PC-9 (cell line): ENCODE measurements at regions not wholly inside any gene's neighbourhood (a gene's known extent, or its start where the extent isn't known, plus 50 kb on each side); places are given as distances from the start of the nearest gene placed in this dataset.

Experiments used
- BruUV-seq: library from RNA; stranded (reverse); fragments of 400-500 nt; replicated peaks from 2 replicates; lab custom pipeline; 2021; lab: Mats Ljungman, UMichigan
- CTCF ChIA-PET: fragments of 300-600 bp; sonication (Branson Sonifier 250); formaldehyde crosslinking; loops from one replicate; lab custom pipeline; 2022; ENCODE audit warnings: antibody characterized with exemption; lab: Charles Lee
- POLR2A ChIA-PET: fragments of 300-600 bp; sonication (Branson Sonifier 250); formaldehyde crosslinking; loops from one replicate; lab custom pipeline; 2022; ENCODE audit warnings: antibody characterized with exemption; ENCODE audit not compliant: unreplicated experiment; lab: Charles Lee
- DNase-seq, 2 experiments: peaks; one replicate each; pipeline versions ENCODE4 v3.0.0 to v3.0.0-alpha.2; 2015 to 2022; ENCODE audit warnings: mixed read lengths in 1 of 2
- H2AFZ ChIP-seq: fragments of 200-600 bp; sonication (generic); 2 replicates; pipeline ENCODE4 v1.8.1; 2017; ENCODE audit warnings: antibody characterized with exemption
- H3F3A ChIP-seq: fragments of 200-600 bp; sonication (generic); 2 replicates; pipeline ENCODE4 v1.8.1; 2017; ENCODE audit warnings: antibody characterized with exemption, mild to moderate bottlenecking, low read depth; ENCODE audit not compliant: insufficient read depth
- H3K27ac ChIP-seq: fragments of 200-600 bp; sonication (generic); 2 replicates; pipeline ENCODE4 v1.6.1; 2016; ENCODE audit warnings: mixed run types
- H3K27me3 ChIP-seq: fragments of 200-600 bp; sonication (generic); 2 replicates; pipeline ENCODE4 v1.6.1; 2016; ENCODE audit warnings: low read depth, mixed run types; ENCODE audit not compliant: insufficient read depth
- H3K36me3 ChIP-seq: fragments of 200-600 bp; sonication (generic); 2 replicates; pipeline ENCODE4 v1.6.1; 2016; ENCODE audit warnings: low read depth, mixed run types
- H3K4me1 ChIP-seq: fragments of 200-600 bp; sonication (generic); replicated peaks from 2 replicates; pipeline ENCODE4 v1.6.1; 2016; ENCODE audit warnings: mixed run types; ENCODE audit not compliant: insufficient read depth
- H3K4me2 ChIP-seq: fragments of 200-600 bp; sonication (generic); 2 replicates; pipeline ENCODE4 v1.6.1; 2017; ENCODE audit warnings: mixed run types
- H3K4me3 ChIP-seq: fragments of 200-600 bp; sonication (generic); 2 replicates; pipeline ENCODE4 v1.6.1; 2016; ENCODE audit warnings: mixed run types
- H3K79me2 ChIP-seq: fragments of 200-600 bp; sonication (generic); 2 replicates; pipeline ENCODE4 v1.6.1; 2017; ENCODE audit warnings: low read depth, mixed run types
- H3K9me2 ChIP-seq: fragments of 200-600 bp; sonication (generic); 2 replicates; pipeline ENCODE4 v1.8.1; 2017; ENCODE audit warnings: mild to moderate bottlenecking; ENCODE audit not compliant: insufficient read depth
- H3K9me3 ChIP-seq: fragments of 200-600 bp; sonication (generic); 2 replicates; pipeline ENCODE4 v1.8.1; 2016; ENCODE audit warnings: low read depth; ENCODE audit not compliant: insufficient read depth
- H4K20me1 ChIP-seq: fragments of 200-600 bp; sonication (generic); 2 replicates; pipeline ENCODE4 v1.8.1; 2017; ENCODE audit not compliant: insufficient read depth
- EZH2 ChIP-seq: fragments of 200-600 bp; sonication (generic); IDR thresholded peaks from 2 replicates; pipeline ENCODE4 v1.8.0; 2017; ENCODE audit warnings: antibody characterized with exemption, low read depth
- intact Hi-C: fragments of 100-400 bp; cut with micrococcal nuclease; formaldehyde crosslinking; loops from one replicate; pipeline ENCODE4 v1.10.0; 2022; ENCODE audit not compliant: unreplicated experiment
- TF ChIP-seq, protein P1 (sequence below): fragments of 200-600 bp; sonication (generic); conservative IDR thresholded peaks from 2 replicates; pipeline ENCODE4 v1.6.1; 2017; ENCODE audit warnings: mixed run types, antibody characterized with exemption, mild to moderate bottlenecking, moderate library complexity

DNA sequence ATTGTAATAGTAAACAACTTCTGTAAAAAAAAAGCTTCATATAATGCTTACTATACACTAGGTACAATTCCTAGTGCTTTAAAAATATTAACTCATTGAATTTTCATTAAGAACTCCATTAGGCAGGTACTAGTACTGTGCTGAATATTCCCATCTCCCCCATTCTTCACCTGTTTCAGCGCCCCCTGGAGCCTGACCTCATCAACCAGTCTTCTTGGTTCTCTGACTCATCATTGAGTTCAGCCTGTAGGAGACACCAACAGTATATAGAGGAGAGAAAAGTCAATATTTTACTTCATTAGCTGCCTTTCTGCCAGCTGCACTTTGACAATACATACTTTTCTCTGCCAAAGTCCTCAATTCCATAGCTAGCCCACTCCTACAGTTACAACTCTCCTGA lies 1009.9 kb upstream of the KLHL29 start:
- POLR2A ChIA-PET = no interaction called here
- Histone ChIP-seq H3K27me3 (peaks cover 14% of the 10 kb centered on the region), H3K79me2 (no peaks in the 10 kb centered on the region), H3K9me2 (no peaks in the 10 kb centered on the region), H4K20me1 (no peaks in the 10 kb centered on the region), H3K4me2 (no peak overlapping the region), H3K4me1 (no peaks in the 10 kb centered on the region), H3F3A (no peaks in the 10 kb centered on the region), H3K4me3 (no peak overlapping the region), H3K27ac (no peak overlapping the region), H2AFZ (no peak overlapping the region), H3K9me3 (no peaks in the 10 kb centered on the region), H3K36me3 (no peaks in the 10 kb centered on the region)
- intact Hi-C loops = no loop called here
- CTCF ChIA-PET = no interaction called here
- no peak for TF ChIP-seq EZH2
- TF ChIP-seq, protein P1, sequence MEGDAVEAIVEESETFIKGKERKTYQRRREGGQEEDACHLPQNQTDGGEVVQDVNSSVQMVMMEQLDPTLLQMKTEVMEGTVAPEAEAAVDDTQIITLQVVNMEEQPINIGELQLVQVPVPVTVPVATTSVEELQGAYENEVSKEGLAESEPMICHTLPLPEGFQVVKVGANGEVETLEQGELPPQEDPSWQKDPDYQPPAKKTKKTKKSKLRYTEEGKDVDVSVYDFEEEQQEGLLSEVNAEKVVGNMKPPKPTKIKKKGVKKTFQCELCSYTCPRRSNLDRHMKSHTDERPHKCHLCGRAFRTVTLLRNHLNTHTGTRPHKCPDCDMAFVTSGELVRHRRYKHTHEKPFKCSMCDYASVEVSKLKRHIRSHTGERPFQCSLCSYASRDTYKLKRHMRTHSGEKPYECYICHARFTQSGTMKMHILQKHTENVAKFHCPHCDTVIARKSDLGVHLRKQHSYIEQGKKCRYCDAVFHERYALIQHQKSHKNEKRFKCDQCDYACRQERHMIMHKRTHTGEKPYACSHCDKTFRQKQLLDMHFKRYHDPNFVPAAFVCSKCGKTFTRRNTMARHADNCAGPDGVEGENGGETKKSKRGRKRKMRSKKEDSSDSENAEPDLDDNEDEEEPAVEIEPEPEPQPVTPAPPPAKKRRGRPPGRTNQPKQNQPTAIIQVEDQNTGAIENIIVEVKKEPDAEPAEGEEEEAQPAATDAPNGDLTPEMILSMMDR = no peak; the same call in 1 of the 2 replicates
- no peak for DNase-seq
- BruUV-seq = no TSS peak

- Histone ChIP-seq H3K27me3 (peaks cover 31% of the 10 kb centered on the region), H3K4me2 (no peak overlapping the region), H3K79me2 (no peaks in the 10 kb centered on the region), H3K27ac (no peak overlapping the region), H4K20me1 (no peaks in the 10 kb centered on the region), H3K9me2 (no peaks in the 10 kb centered on the region), H2AFZ (no peak overlapping the region), H3K9me3 (no peaks in the 10 kb centered on the region), H3K36me3 (no peaks in the 10 kb centered on the region), H3F3A (no peaks in the 10 kb centered on the region), H3K4me1 (no peaks in the 10 kb centered on the region), H3K4me3 (no peak overlapping the region)
- no peak for DNase-seq
- TF ChIP-seq, protein P1 = no peak
- no peak for TF ChIP-seq EZH2
- intact Hi-C loops = no loop called here
- POLR2A ChIA-PET = no interaction called here
- CTCF ChIA-PET = no interaction called here
- no TSS peak for BruUV-seq
Observed at GRCh38 chr2:22377268-22377667, 1007.7 kb upstream of the KLHL29 start.

- H4K20me1 ChIP-seq = no peaks in the 10 kb centered on the region
- H3K4me2 ChIP-seq = no peak overlapping the region
- H3K9me2 ChIP-seq = no peaks in the 10 kb centered on the region
- no peak for TF ChIP-seq EZH2
- TF ChIP-seq, protein P1 = no peak
- H3F3A ChIP-seq = no peaks in the 10 kb centered on the region
- no peaks in the 10 kb centered on the region for H3K9me3 ChIP-seq
- no TSS peak for BruUV-seq
- POLR2A ChIA-PET = no interaction called here
- no peaks in the 10 kb centered on the region for H3K4me1 ChIP-seq
- H3K36me3 ChIP-seq = no peaks in the 10 kb centered on the region
- CTCF ChIA-PET = no interaction called here
- H3K27ac ChIP-seq = no peak overlapping the region
- H2AFZ ChIP-seq = no peak overlapping the region
- intact Hi-C loops = no loop called here
- H3K27me3 ChIP-seq = peaks cover 33% of the 10 kb centered on the region
- H3K4me3 ChIP-seq = no peak overlapping the region
- no peaks in the 10 kb centered on the region for H3K79me2 ChIP-seq
- no peak for DNase-seq
Observed at GRCh38 chr2:22382479-22383169, 1002.4 kb upstream of the KLHL29 start.
